Activated T-helper 1 cell treated with anti-CD3 and anti-CD28 coated beads, Interleukin-2, amount 50 U/mL, for 16 hours (primary cell): ENCODE measurements at regions not wholly inside any gene's neighbourhood (a gene's known extent, or its start where the extent isn't known, plus 50 kb on each side); places are given as distances from the start of the nearest gene placed in this dataset.
"Not testable (repeated sequence)": the region's sequence is repeated elsewhere in the genome, so short reads cannot be mapped to it uniquely, and the experiment has no call there.

ENCODE experiments used
- DNase-seq, 2 donors: peaks; one replicate each; pipeline ENCODE4 v3.0.0-alpha.2; 2020; ENCODE audit warnings: low read depth in 1 of 2, low spot score in 1 of 2

DNA sequence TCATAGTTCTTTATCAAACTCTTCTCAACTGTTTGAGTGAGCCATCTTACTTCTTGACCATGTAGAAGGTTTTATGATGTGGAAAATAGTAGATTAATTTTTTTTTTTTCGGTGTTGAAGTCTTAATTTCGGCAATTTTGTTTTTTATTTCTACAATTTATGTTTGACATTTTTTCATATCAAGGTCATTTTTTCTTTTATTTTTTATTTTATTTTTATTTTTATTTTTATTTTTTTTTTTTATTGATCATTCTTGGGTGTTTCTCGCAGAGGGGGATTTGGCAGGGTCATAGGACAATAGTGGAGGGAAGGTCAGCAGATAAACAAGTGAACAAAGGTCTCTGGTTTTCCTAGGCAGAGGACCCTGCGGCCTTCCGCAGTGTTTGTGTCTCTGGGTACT is 203.8 kb upstream of the CBLB start:
- DNase-seq = not testable (repeated sequence)

DNA sequence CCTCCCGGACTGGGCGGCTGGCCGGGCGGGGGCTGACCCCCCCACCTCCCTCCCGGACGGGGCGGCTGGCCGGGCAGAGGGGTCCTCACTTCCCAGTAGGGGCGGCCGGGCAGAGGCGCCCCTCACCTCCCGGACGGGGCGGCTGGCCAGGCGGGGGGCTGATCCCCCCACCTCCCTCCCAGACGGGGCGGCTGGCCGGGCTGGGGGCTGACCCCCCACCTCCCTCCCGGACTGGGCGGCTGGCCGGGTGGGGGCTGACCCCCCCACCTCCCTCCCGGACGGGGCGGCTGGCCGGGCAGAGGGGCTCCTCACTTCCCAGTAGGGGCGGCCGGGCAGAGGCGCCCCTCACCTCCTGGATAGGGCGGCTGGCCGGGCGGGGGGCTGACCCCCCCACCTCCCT is 205.0 kb upstream of the CBLB start:
- DNase-seq = not testable (repeated sequence)

DNA sequence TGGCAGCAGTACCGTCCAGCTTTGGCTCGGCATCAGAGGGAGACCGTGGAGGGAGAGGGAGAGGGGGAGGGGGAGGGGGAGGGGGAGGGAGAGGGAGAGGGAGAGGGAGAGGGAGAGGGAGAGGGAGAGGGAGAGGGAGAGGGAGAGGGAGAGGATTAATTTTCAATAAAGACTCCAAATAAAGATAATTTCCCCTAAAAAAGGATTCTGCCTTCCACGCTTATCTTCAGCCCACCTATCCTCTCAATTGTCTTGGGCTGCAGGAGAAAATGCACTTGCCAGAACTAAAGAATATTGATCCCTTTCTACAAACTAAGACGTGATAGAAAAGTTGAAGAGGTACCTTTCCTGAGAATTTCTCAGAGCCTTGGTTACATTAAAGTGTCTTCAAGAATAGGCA is 206.9 kb upstream of the CBLB start:
- DNase-seq = not testable (repeated sequence)

DNA sequence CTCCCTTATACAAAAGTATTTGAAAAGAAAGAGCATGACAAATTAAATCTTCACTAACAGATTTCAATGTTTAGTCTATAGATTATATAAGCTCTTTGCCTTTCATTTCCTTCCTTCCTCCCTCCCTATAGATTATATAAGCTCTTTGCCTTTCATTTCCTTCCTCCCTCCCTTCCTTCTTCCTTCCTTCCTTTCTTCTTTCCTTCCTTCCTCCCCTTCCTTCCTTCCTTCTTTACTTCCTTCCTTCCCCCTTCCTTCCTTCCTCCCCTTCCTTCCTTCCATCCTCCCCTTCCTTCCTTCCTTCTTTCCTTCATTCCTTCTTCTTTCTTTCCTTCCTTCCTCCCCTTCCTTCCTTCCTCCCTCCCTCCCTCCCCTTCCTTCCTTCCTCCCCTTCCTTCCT is 209.8 kb upstream of the CBLB start:
- DNase-seq = no peak

DNA sequence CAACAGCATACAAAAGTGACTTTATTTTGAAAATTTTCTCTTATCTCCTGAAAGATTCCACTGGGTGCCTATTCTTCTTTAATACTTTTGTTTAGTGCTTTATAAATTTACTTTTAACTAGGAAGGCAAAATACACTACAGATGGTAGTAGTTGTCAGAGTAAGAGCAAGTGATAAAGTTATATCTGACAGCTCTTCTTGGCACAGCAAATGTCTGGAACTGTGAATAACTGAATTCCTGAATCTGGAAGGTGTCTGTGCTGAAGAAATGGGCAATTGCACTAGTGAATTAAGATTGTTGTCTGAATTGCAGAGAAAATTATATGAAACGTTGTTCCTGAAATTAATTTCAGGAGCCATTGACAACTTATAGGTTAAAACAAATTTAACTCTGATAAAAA is 213.8 kb upstream of the CBLB start:
- DNase-seq = no peak

DNA sequence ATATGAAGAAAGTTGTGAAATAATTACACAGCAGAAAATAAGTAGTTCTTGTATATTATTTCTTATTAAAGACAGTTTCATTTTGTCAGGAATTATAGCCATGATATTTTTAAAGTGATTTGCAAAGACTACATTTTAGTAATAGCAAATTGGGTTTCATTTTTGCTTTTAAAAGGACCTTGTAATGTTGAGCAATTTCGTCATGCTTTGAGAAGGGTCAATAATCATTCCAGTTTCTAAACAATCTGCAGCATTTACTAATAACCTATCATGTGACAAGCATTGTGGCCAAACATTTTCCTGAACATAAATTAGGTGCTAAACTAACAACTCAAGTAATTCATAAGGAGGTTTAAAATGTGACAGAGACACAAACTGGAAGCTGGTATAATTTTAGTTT is 214.4 kb upstream of the CBLB start:
- no peak for DNase-seq

DNA sequence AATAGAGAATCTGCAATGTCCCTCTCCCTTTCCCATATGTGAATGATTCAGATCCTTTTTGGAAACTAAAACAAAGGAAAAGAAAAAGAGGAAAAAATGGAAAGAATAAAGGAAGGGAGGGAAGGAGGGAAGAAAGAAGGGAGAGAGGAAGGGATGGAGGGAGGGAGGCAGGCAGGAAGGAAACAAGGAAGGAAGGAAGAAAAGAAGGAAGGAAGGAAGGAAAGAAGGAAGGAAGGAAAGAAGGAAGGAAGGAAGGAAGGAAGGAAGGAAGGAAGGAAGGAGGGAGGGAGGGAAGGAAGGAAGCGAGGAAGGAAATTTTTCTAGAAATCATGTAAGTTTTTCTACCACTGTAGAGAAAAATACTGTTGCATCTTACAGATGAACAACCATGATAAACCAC is 215.0 kb upstream of the CBLB start:
- DNase-seq = no peak

DNA sequence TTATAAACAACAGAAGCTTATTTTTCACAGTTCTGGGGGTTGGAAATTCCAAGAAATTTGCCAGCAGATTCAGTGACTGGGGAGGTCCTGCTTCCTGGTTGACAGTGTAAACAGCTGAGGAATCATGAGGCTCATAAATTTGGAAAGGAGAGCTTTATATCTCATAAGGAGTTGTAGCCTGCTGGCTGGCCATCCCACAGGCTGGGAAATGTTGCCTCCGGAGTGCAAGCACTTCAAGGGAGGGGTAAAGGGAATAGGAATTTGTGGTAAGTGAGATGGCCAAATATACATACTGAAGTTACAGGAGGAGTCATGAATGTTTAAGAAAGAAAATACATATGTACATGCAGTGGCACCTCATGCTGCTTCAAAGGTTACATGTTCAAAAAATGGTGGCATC is 217.2 kb upstream of the CBLB start:
- DNase-seq = no peak

DNA sequence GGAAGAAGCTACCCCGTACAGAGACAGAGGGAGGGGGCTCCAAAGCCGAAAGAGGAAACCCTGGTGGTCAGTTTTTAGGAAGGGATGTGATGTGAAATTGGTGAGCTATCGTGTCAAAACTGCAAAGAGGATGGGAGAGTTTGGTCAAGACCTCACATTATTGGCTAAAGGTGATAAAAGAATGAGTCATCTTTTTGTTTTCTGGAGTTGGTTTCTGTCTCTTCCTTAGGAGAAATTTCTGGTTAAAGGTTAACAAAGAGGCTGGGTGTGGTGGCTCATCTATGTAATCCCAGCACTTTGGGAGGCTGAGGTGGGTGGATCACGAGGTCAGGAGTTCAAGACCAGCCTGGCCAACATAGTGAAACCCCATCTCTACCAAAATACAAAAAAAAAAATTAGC is 217.8 kb upstream of the CBLB start:
- no peak for DNase-seq

DNA sequence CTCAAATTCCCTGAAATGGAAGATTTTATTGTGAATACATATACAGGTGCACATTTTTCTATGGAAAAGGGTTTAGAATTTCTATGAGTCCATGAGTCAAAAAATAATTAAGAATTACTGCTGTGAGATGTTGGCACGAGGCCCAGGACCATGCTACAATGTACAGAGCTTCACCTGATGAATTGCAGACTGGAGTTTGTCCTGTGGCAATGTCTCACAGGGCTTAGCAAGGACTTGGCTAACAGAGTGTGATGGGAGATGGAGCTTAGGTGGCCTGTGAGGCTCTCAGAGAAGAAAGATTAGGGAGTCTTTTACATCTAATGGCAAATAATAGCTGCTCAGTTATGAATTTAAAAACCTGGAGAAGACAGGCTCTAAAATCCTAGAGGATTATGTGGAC is 219.5 kb upstream of the CBLB start:
- no peak for DNase-seq

DNA sequence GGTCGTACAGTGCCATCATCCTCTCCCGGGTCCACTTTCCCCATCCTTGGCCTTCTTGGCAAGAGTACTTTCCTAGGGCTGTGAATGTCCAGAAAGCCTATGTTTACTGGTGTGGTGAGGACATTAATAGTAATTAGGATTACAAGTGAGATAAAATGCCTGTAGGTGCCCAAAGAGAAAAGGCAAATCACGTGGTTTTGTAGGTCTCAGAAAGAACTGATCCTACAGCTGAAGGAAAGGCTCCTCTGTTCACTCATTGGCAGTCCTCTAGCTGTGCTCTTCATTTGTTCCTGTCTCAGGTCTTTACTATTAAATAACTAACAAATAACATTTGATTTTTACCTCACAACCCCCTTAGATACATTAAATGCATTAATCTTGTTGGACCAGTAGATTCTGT is 220.1 kb upstream of the CBLB start:
- DNase-seq = no peak

DNA sequence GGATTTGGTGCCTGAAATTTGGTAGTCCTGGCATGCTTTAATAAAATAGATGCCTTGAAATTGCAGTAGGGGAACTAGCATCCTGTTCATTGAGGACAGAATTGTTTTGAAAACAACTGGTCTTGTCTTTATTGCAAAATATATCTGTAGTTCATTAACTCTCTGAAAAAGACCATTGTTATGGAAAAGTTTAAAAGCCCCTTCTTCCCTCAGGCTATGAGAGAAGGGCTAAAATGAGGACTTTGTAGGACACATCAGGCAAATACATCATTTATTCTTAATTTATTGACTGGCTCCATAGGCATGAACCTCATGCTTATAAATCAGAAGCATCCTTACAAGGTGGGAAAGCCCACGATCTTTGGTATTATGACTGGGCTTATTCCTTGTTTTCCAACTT is 221.0 kb upstream of the CBLB start:
- DNase-seq = no peak

DNA sequence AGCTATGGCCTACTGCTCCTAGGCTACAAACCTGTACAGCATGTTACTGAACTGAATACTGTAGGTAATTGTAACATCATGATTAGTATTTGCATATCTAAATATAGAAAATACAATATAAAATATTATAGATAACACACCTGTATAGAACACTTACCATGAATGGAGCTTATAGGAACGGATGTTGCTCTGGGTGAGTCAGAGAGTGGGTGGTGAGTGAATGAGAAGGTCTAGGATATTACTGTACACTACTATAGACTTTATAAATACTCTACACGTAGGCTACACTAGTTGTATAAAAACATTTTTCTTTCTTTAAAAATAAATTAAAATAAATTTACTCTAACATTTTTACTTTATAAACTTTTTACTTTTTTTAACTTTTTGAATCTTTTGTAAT is 224.0 kb upstream of the CBLB start:
- DNase-seq = no peak

DNA sequence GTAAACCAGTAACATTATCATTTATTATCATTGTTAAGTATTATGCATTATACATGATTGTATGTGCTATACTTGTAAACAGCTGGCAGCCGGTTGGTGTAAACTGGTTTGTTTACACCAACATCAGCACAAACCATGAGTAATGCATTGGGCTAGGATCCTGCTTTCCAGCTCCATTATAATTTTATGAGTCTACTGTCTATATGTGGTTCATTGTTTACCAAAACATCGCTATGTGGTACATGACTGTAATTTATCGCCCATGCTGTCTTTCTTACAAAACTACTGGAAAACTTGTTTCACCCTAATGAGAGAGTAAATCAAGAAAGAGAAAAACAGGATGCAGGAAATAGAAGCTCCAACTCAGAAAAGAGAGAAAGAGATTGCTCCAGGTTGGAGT is 224.8 kb upstream of the CBLB start:
- DNase-seq = no peak

DNA sequence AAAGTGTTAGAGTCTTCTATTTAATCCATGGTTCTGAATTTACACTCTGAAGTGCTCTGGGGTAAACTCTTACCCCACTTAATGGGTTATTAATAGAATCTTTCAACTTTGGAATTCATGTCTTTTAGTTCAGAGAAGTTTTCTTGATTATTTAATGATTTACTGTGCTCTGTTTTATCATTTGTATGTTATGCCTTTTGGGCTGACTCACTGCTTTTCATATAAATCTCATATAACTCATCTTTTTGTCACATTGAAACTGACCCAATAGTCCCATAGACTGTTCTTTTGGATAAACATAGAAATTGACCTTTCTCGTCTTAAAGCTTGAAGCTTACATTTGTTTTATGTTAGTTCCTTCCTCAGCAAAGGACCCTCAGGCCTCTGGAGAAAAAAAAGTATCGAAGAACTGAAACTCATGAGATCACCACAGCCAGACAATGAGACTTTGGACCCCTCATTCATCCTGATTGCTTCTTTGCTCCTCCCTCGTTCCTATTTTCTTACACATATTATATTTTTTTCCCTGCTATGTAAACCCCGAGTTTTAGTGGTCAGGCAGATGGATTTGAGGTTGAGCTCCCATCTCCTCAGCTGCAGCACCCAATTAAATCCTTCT is 229.1 kb upstream of the CBLB start:
- DNase-seq = no peak

DNA sequence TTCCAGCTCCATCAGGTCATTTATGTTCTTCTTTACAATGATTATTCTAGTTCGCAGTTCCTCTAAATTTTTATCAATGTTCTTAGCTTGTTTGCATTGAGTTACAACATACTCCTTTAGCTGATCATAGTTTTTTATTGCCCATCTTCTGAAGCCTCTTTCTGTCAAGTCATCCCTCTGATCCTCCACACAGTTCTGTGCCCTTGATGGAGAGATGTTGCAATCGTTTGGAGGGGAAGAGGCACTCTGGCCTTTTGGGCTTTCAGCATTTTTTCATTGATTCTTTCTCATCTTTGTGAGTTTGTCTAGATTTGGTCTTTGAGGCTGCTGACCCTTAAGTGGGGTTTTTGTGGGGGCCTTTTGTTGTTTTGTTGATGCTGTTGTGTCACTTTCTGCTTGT is 234.6 kb upstream of the CBLB start:
- DNase-seq = no peak

DNA sequence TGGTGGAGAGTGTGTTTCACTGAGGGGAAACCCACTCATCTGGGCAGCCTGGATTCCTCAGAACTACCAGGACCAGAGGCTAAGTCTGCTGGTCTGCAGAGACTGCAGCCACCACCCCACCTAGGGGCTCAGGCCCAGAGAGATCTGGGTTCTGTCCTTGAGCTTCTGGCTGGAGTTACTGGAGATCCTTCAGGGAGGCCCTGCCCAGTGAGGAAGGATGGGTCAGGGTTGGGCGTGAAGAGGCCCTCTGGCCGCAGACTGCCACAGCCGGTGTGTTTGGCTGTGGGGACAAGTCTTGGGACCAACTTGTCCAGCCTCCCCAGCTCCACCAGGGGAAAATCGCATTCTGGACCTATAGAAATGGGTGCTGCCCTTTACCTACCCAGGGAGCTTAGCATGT is 235.3 kb upstream of the CBLB start:
- DNase-seq = no peak

DNA sequence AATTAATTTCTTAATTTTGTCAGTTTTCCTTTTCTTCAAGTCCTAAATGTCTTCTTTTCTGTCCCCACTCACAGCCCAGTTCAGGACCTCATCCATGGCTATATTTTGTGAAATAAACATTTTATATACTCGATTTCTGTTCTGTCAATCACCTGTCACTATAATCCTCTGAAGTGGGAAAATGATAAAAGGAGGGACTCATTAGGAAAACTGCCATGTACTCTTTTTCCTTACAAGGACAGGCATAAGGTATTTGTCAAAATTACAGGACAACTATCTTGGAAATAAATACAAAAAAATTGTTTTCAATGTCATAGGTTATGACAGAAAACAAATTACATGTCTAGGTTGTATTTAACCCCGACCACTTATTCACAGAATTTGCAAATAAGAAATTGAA is 240.1 kb upstream of the CBLB start:
- no peak for DNase-seq

DNA sequence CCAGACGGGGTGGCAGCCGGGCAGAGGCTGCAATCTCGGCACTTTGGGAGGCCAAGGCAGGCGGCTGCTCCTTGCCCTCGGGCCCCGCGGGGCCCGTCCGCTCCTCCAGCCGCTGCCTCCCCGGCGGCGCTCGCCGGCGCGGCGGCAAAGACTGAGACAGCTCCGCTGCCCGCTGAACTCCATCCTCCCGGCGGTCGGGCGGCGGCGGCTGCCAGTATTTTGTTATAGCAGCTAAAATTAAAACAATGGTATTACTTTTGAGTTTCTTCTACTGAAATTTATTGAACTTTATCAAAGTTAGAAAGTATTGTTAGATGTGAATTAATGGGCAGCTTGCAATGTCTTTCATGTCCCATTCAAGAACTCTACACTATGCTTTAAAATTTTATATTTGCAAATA is 243.7 kb upstream of the CBLB start:
- not testable (repeated sequence) for DNase-seq

DNA sequence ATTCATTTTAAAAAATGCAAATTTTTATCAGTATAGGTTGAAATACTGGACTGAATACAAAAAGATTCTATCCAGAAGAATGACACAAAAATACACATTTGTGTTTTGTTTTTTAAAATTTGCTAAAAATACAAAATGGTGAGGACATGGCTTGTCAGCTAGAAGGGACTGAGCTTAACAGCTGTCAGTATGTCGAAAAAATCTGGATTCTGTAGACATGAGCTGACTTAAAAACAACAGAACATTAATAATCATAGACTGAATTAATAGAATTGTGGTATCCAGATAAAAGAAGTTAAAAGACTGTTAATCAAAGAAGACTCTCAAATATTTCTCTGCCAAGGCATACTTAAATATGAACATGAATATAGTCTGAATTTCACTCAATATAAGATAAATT is 244.9 kb upstream of the CBLB start:
- DNase-seq = no peak

DNA sequence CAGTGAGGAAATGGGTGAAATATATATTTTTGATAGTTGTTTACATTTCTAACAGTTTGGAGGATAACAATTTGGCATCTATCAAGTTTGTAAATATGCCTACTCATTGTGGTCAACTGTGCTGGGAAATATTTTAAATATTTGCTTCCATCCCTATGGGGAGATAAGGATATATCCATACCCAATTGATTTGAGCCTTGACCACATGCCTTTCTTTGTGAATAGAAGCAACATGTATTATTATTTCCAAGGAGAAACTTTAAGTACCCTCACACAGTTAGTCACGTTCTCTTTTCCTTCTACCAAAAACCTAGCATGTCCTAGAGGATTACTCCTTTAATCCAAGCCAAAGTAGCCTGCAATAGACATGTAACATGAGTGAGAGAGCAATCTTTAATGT is 245.4 kb upstream of the CBLB start:
- DNase-seq = no peak

DNA sequence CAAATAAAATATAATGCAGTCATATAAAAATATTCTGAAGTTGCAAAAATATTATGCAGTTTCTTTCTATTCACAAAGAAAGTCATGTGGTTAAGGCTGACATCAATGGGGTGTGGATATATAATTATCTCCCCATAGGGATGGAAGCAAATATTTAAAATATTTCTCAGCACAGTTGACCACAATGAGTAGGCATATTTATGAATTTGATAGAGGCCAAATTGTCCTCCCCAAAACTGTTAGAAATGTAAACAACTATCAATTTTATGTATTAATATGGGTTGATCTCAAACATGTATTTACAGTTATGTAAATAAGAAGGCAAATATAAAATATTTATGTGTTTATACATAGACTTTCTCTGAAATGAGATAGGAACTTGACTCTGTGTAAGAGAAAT is 246.0 kb upstream of the CBLB start:
- no peak for DNase-seq

DNA sequence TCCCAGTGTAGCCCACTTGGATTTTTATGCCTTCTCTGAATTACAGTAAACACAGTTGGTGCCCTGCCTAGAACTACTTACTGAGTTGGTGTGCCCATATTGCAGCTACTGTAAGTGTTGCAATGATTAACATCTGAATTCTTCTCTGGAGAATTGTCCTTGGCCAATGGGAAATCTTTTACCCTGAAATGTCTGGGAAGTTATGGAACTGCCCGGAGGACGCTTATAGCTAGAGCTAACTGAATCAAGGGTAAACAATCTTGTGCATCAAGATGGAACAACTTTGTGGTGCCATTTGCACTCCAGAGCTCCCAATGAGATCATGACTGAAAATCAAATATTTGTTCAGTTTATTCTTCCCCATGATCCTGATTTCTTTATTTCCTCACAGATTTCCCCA is 246.7 kb upstream of the CBLB start:
- no peak for DNase-seq
